ENCODE measurements at regions not wholly inside any gene's neighbourhood (a gene's known extent, or its start where the extent isn't known, plus 50 kb on each side); places are given as distances from the start of the nearest gene placed in this dataset.
A peak's percentile ranks its signal among the peaks of the same experiment; 100 is the strongest.
"Not testable (repeated sequence)": the region's sequence is repeated elsewhere in the genome, so short reads cannot be mapped to it uniquely, and the experiment has no call there.

- DNase-seq (ENCODE audit: low read depth, low spot score): not testable (repeated sequence)
Measured at GRCh38 chr1:168457296-168457695, 86.5 kb downstream of the XCL2 start.

- DNase-seq (ENCODE audit: low read depth, low spot score): no peak
Measured at GRCh38 chr1:168455764-168456163, 88.0 kb downstream of the XCL2 start.

GRCh38 chr1:168454211-168454815, 89.5 kb downstream of the XCL2 start:
- DNase-seq (ENCODE audit: low read depth, low spot score): no peak

GRCh38 chr1:168453056-168453455, 90.7 kb downstream of the XCL2 start:
- no peak for DNase-seq (ENCODE audit: low read depth, low spot score)

- DNase-seq (ENCODE audit: low read depth, low spot score): no peak
Measured at GRCh38 chr1:168452329-168452728, 91.5 kb downstream of the XCL2 start.

- no peak for DNase-seq (ENCODE audit: low read depth, low spot score)
Measured at GRCh38 chr1:168447871-168448270, 95.9 kb downstream of the XCL2 start.

GRCh38 chr1:168446081-168446480, 97.7 kb downstream of the XCL2 start:
- no peak for DNase-seq (ENCODE audit: low read depth, low spot score)

- no peak for DNase-seq (ENCODE audit: low read depth, low spot score)
Measured at GRCh38 chr1:168443899-168444298, 99.9 kb downstream of the XCL2 start.

GRCh38 chr1:168443356-168443755, 100.4 kb downstream of the XCL2 start:
- no peak for DNase-seq (ENCODE audit: low read depth, low spot score)

- no peak for DNase-seq (ENCODE audit: low read depth, low spot score)
Measured at GRCh38 chr1:168442931-168443330, 100.9 kb downstream of the XCL2 start.

- no peak for DNase-seq (ENCODE audit: low read depth, low spot score)
Measured at GRCh38 chr1:168441745-168442144, 102.1 kb downstream of the XCL2 start.

- peak; percentile 43 for DNase-seq (ENCODE audit: low read depth, low spot score)
Measured at GRCh38 chr1:168439456-168440375, 104.1 kb downstream of the XCL2 start.

- no peak for DNase-seq (ENCODE audit: low read depth, low spot score)
Measured at GRCh38 chr1:168438626-168439025, 105.2 kb downstream of the XCL2 start.

GRCh38 chr1:168437821-168438220, 106.0 kb downstream of the XCL2 start:
- DNase-seq (ENCODE audit: low read depth, low spot score): no peak

- no peak for DNase-seq (ENCODE audit: low read depth, low spot score)
Measured at GRCh38 chr1:168435439-168435838, 108.4 kb downstream of the XCL2 start.

- DNase-seq (ENCODE audit: low read depth, low spot score): no peak
Measured at GRCh38 chr1:168433238-168433637, 110.6 kb downstream of the XCL2 start.

GRCh38 chr1:168431882-168432281, 111.9 kb downstream of the XCL2 start:
- DNase-seq (ENCODE audit: low read depth, low spot score): no peak

- DNase-seq (ENCODE audit: low read depth, low spot score): no peak
Measured at GRCh38 chr1:168430321-168430720, 113.5 kb downstream of the XCL2 start.

GRCh38 chr1:168428063-168428731, 115.6 kb downstream of the XCL2 start:
- DNase-seq (ENCODE audit: low read depth, low spot score): no peak

- no peak for DNase-seq (ENCODE audit: low read depth, low spot score)
Measured at GRCh38 chr1:168427051-168427450, 116.7 kb downstream of the XCL2 start.

- no peak for DNase-seq (ENCODE audit: low read depth, low spot score)
Measured at GRCh38 chr1:168424281-168424680, 119.5 kb downstream of the XCL2 start.

- DNase-seq (ENCODE audit: low read depth, low spot score): no peak
Measured at GRCh38 chr1:168422203-168422847, 121.5 kb downstream of the XCL2 start.

Measured in activated CD4-positive, CD25-positive, alpha-beta regulatory T cell treated with anti-CD3 and anti-CD28 coated beads, Interleukin-2, amount 50 U/mL, for 16 hours (primary cell).